GM23338 (cell line): ENCODE measurements at regions not wholly inside any gene's neighbourhood (a gene's known extent, or its start where the extent isn't known, plus 50 kb on each side); places are given as distances from the start of the nearest gene placed in this dataset.

Source experiments
- CREB1 ChIP-seq: fragments of 250-450 bp; sonication (Bioruptor Pico); IDR thresholded peaks from 2 replicates; pipeline ENCODE4 v1.5.0; 2020; ENCODE audit warnings: low read depth, mild to moderate bottlenecking, moderate library complexity
- CTCF ChIP-seq, 2 experiments: fragments of 200-600 bp in 1 of 2; sonication (generic) in 1 of 2; conservative IDR thresholded peaks; 2 replicates each; pipeline versions ENCODE4 v1.5.1 to v1.6.1; 2016 to 2017; ENCODE audit warnings: antibody characterized with exemption in 2 of 2, low read depth in 2 of 2, mild to moderate bottlenecking in 2 of 2, moderate library complexity in 1 of 2
- ETS1 ChIP-seq: IDR thresholded peaks from 2 replicates; pipeline ENCODE4 v1.6.1; 2016; ENCODE audit warnings: antibody characterized with exemption
- EZH2 ChIP-seq: fragments of 200-600 bp; sonication (generic); IDR thresholded peaks from one replicate; pipeline ENCODE4 v1.8.0; 2017; ENCODE audit warnings: antibody characterized with exemption, mild to moderate bottlenecking, low read depth; ENCODE audit not compliant: unreplicated experiment
- JUNB ChIP-seq: IDR thresholded peaks from one replicate; pipeline ENCODE4 v1.6.1; 2016; ENCODE audit warnings: antibody characterized with exemption; ENCODE audit not compliant: unreplicated experiment
- POLR2AphosphoS5 ChIP-seq: IDR thresholded peaks from 2 replicates; pipeline ENCODE4 v1.6.1; 2016; ENCODE audit warnings: antibody characterized with exemption, low read depth
- REST ChIP-seq: IDR thresholded peaks from one replicate; pipeline ENCODE4 v1.6.1; 2018; ENCODE audit warnings: antibody characterized with exemption; ENCODE audit not compliant: unreplicated experiment
- STAT1 ChIP-seq: IDR thresholded peaks from one replicate; pipeline ENCODE4 v1.6.1; 2016; ENCODE audit warnings: antibody characterized with exemption; ENCODE audit not compliant: unreplicated experiment

- TF ChIP-seq POLR2AphosphoS5 (no peak), CTCF (conservative IDR thresholded peaks at IDR 0.05; ENCODE audit: low read depth in 2 of 2) (peak; percentile 61 to 77), EZH2 (no peak), CREB1 (CRISPR knock-in tag) (no peak), REST (no peak), JUNB (no peak), STAT1 (no peak), ETS1 (no peak)
Measured at GRCh38 chr21:22575165-22575584, 1577.0 kb downstream of the NCAM2 start.
